ENCODE measurements at regions not wholly inside any gene's neighbourhood (a gene's known extent, or its start where the extent isn't known, plus 50 kb on each side); places are given as distances from the start of the nearest gene placed in this dataset.

DNA sequence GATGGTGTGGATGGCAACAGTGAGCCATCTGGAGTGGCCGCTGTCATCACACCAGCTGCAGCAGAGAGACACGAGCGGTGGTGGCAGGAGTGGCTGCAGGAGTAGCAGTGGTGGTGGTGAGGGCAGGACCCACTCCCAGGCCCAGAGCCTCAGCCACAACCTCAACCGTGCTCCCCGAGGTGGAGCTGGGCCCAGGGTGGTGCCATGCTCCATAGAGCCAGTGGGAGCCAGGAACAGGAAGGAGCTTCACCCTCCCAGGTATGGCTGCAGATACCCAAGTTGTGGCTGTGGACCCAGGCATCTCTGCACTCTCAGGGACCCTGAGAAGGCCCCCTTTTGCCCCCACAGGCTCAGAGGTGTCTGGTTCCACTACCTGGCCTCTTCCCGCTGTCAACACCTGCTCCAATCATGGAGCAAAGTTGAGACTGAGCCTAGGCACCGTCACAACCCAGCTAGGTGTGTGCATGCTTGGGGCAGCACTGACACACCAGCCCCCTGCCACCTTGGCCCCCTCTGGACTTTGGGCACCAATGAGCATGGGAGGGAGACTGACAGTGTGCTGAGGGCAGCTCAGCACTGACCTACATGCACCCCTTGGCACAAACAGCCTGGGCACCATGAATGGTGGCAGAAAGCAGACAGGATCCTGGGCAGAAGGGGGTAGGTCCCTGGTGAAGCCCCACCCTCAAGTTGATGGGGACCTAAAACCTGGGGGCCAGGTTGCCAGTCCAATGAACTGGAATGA lies 188.9 kb downstream of the NDUFA10 start (continued):
- TF ChIP-seq SRF (IDR thresholded peaks at IDR 0.05; ENCODE audit: low read depth in 2 of 2, low read length in 2 of 2) (no peak), MEF2A (IDR thresholded peaks at IDR 0.05; ENCODE audit: insufficient read depth, low read depth, low read length) (no peak), FOXK2 (IDR thresholded peaks at IDR 0.05) (no peak), RELB (IDR thresholded peaks at IDR 0.05; ENCODE audit: low read depth) (no peak), ESRRA (IDR thresholded peaks at IDR 0.05; ENCODE audit: low read length) (no peak)

GRCh38 chr2:239835056-239835455 lies 190.1 kb downstream of the NDUFA10 start:
- 43% methylated on average over 5 of the region's 5 CpGs for WGBS (ENCODE audit: insufficient coverage, insufficient replicate concordance, low lambda C conversion rate, missing lambda C conversion rate)
- Histone ChIP-seq H3K9ac (ENCODE audit: control insufficient read depth, insufficient read depth, low read length) (no peak overlapping the region), H3K4me3 (no peak overlapping the region), H3K79me2 (ENCODE audit: control insufficient read depth, insufficient read depth, low read length) (no peaks in the 10 kb centered on the region), H3K36me3 (ENCODE audit: control insufficient read depth in 2 of 2, insufficient read depth in 2 of 2, low read length in 1 of 2) (no peaks in the 10 kb centered on the region), H3K4me2 (ENCODE audit: control insufficient read depth, insufficient read depth) (no peak overlapping the region), H3K9me3 (replicated peaks; ENCODE audit: control insufficient read depth, insufficient read depth, low read length) (peaks cover 2% of the 10 kb centered on the region; the same call in 1 of the 3 replicates), H3K27ac (ENCODE audit: control insufficient read depth, insufficient read depth) (no peak overlapping the region), H3K27me3 (replicated peaks in 1 of 2; ENCODE audit: control insufficient read depth in 2 of 2, insufficient read depth in 2 of 2, low read length in 1 of 2) (no peaks in the 10 kb centered on the region), H4K20me1 (ENCODE audit: control insufficient read depth, insufficient read depth) (no peaks in the 10 kb centered on the region), H2AFZ (ENCODE audit: control insufficient read depth, low read depth, low read length) (no peak overlapping the region), H3K4me1 (ENCODE audit: control insufficient read depth, insufficient read depth, low read length) (no peaks in the 10 kb centered on the region)
- no TSS peak for BruUV-seq (replicated peaks)
- POLR2A ChIA-PET: no interaction called here
- intact Hi-C loops (cut with micrococcal nuclease; ENCODE audit: unreplicated experiment): no loop called here
- no peak for FAIRE-seq
- in situ Hi-C loops (cut with MboI): no loop called here
- TF ChIP-seq, protein P1, sequence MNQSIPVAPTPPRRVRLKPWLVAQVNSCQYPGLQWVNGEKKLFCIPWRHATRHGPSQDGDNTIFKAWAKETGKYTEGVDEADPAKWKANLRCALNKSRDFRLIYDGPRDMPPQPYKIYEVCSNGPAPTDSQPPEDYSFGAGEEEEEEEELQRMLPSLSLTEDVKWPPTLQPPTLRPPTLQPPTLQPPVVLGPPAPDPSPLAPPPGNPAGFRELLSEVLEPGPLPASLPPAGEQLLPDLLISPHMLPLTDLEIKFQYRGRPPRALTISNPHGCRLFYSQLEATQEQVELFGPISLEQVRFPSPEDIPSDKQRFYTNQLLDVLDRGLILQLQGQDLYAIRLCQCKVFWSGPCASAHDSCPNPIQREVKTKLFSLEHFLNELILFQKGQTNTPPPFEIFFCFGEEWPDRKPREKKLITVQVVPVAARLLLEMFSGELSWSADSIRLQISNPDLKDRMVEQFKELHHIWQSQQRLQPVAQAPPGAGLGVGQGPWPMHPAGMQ (IDR thresholded peaks at IDR 0.05; ENCODE audit: borderline replicate concordance): no peak
- TF ChIP-seq JUND (IDR thresholded peaks at IDR 0.05; ENCODE audit: low read depth, low read length): no peak
- TF ChIP-seq ZBTB40 (IDR thresholded peaks at IDR 0.05; ENCODE audit: borderline replicate concordance): no peak
- TF ChIP-seq NBN (IDR thresholded peaks at IDR 0.05): no peak
- TF ChIP-seq TBL1XR1 (IDR thresholded peaks at IDR 0.05; ENCODE audit: low read depth, low read length): no peak
- no peak for TF ChIP-seq POU2F2 (IDR thresholded peaks at IDR 0.05; ENCODE audit: borderline replicate concordance, low read depth, low read length)
- RAD21 ChIA-PET (ENCODE audit: unreplicated experiment): no interaction called here
- CTCF ChIA-PET: no interaction called here
- DNase-seq (ENCODE audit: low read depth, low spot score): no peak
- SMC1A ChIA-PET (ENCODE audit: uncharacterized antibody, unreplicated experiment): no interaction called here
- no peak for ATAC-seq

Data from GM12878 (cell line).